ENCODE measurements at regions not wholly inside any gene's neighbourhood (a gene's known extent, or its start where the extent isn't known, plus 50 kb on each side); places are given as distances from the start of the nearest gene placed in this dataset.
A peak's percentile ranks its signal among the peaks of the same experiment; 100 is the strongest.

GRCh38 chr13:78228211-78228610 lies 309.6 kb upstream of the EDNRB start:
- Histone ChIP-seq H2BK5ac (ENCODE audit: low read length) (no peak overlapping the region), H3K79me1 (ENCODE audit: low read depth, low read length) (no peaks in the 10 kb centered on the region), H2AK5ac (ENCODE audit: low read depth, low read length) (no peak overlapping the region), H3K23ac (ENCODE audit: low read depth, low read length, poor library complexity) (no peak overlapping the region), H3K9ac (ENCODE audit: low read depth, low read length, poor library complexity) (no peak overlapping the region), H3K4me3 (ENCODE audit: low read length in 2 of 2) (no peak overlapping the region), H3K27ac (replicated peaks; ENCODE audit: low read length) (no peak overlapping the region), H2BK15ac (ENCODE audit: low read length) (no peak overlapping the region), H2BK120ac (ENCODE audit: low read depth, low read length) (no peak overlapping the region), H2AFZ (ENCODE audit: low read length) (no peak overlapping the region), H3K4ac (ENCODE audit: low read length) (no peak overlapping the region), H3K4me2 (ENCODE audit: insufficient read depth, low read length, poor library complexity, severe bottlenecking) (no peak overlapping the region), H2BK12ac (ENCODE audit: low read length) (no peak overlapping the region), H3K27me3 (ENCODE audit: control insufficient read depth in 3 of 3, insufficient read depth in 3 of 3, low read depth in 1 of 3, low read length in 3 of 3) (no peaks in the 10 kb centered on the region), H3K36me3 (replicated peaks in 1 of 2; ENCODE audit: control insufficient read depth in 2 of 2, insufficient read depth in 2 of 2, low read length in 2 of 2) (peaks cover 0 to 2% of the 10 kb centered on the region in 2 donors), H3K4me1 (ENCODE audit: control insufficient read depth in 2 of 2, insufficient read depth in 1 of 2, low read depth in 1 of 2, low read length in 2 of 2) (no peaks in the 10 kb centered on the region), H3K9me3 (replicated peaks in 1 of 2; ENCODE audit: control insufficient read depth in 2 of 2, insufficient read depth in 1 of 2, low read depth in 1 of 2, low read length in 2 of 2) (no peaks in the 10 kb centered on the region), H3K18ac (ENCODE audit: low read length) (no peak overlapping the region), H3K14ac (ENCODE audit: low read length) (no peak overlapping the region), H4K8ac (ENCODE audit: low read depth, low read length) (no peak overlapping the region), H4K91ac (ENCODE audit: low read depth, low read length, poor library complexity) (no peak overlapping the region)
- no CpG with 5 or more reads among the region's 1 CpG for WGBS, 2 donors (ENCODE audit: extremely low coverage in 2 of 2, insufficient read length in 2 of 2, insufficient replicate concordance in 1 of 2)
- no peak for DNase-seq (ENCODE audit: low spot score)

GRCh38 chr13:78227709-78228108 lies 309.1 kb upstream of the EDNRB start:
- H3K4me1 ChIP-seq (ENCODE audit: control insufficient read depth in 2 of 2, insufficient read depth in 1 of 2, low read depth in 1 of 2, low read length in 2 of 2) = no peaks in the 10 kb centered on the region
- no peaks in the 10 kb centered on the region for H3K9me3 ChIP-seq (replicated peaks in 1 of 2; ENCODE audit: control insufficient read depth in 2 of 2, insufficient read depth in 1 of 2, low read depth in 1 of 2, low read length in 2 of 2)
- no peak overlapping the region for H4K8ac ChIP-seq (ENCODE audit: low read depth, low read length)
- H2AK5ac ChIP-seq (ENCODE audit: low read depth, low read length) = no peak overlapping the region
- no peak overlapping the region for H3K23ac ChIP-seq (ENCODE audit: low read depth, low read length, poor library complexity)
- no peak overlapping the region for H3K27ac ChIP-seq (replicated peaks; ENCODE audit: low read length)
- H2BK5ac ChIP-seq (ENCODE audit: low read length) = no peak overlapping the region
- no peak overlapping the region for H3K4ac ChIP-seq (ENCODE audit: low read length)
- no peak overlapping the region for H3K4me2 ChIP-seq (ENCODE audit: insufficient read depth, low read length, poor library complexity, severe bottlenecking)
- H2BK120ac ChIP-seq (ENCODE audit: low read depth, low read length) = no peak overlapping the region
- H3K79me1 ChIP-seq (ENCODE audit: low read depth, low read length) = no peaks in the 10 kb centered on the region
- no peak overlapping the region for H2AFZ ChIP-seq (ENCODE audit: low read length)
- no peak overlapping the region for H3K18ac ChIP-seq (ENCODE audit: low read length)
- no peak overlapping the region for H4K91ac ChIP-seq (ENCODE audit: low read depth, low read length, poor library complexity)
- no CpG with 5 or more reads among the region's 3 CpGs for WGBS, 2 donors (ENCODE audit: extremely low coverage in 2 of 2, insufficient read length in 2 of 2, insufficient replicate concordance in 1 of 2)
- no peaks in the 10 kb centered on the region for H3K27me3 ChIP-seq (ENCODE audit: control insufficient read depth in 3 of 3, insufficient read depth in 3 of 3, low read depth in 1 of 3, low read length in 3 of 3)
- H3K4me3 ChIP-seq (ENCODE audit: low read length in 2 of 2) = no peak overlapping the region
- H2BK12ac ChIP-seq (ENCODE audit: low read length) = no peak overlapping the region
- H3K14ac ChIP-seq (ENCODE audit: low read length) = no peak overlapping the region
- H3K9ac ChIP-seq (ENCODE audit: low read depth, low read length, poor library complexity) = no peak overlapping the region
- DNase-seq (ENCODE audit: low spot score) = no peak
- H3K36me3 ChIP-seq (replicated peaks in 1 of 2; ENCODE audit: control insufficient read depth in 2 of 2, insufficient read depth in 2 of 2, low read length in 2 of 2) = peaks cover 0 to 2% of the 10 kb centered on the region in 2 donors
- no peak overlapping the region for H2BK15ac ChIP-seq (ENCODE audit: low read length)

GRCh38 chr13:78215458-78216108 lies 297.0 kb upstream of the EDNRB start:
- H3K14ac ChIP-seq (ENCODE audit: low read length) = no peak overlapping the region
- H3K79me1 ChIP-seq (ENCODE audit: low read depth, low read length) = no peaks in the 10 kb centered on the region
- H2BK15ac ChIP-seq (ENCODE audit: low read length) = no peak overlapping the region
- H3K18ac ChIP-seq (ENCODE audit: low read length) = no peak overlapping the region
- no peak overlapping the region for H2AFZ ChIP-seq (ENCODE audit: low read length)
- H3K23ac ChIP-seq (ENCODE audit: low read depth, low read length, poor library complexity) = no peak overlapping the region
- H2BK5ac ChIP-seq (ENCODE audit: low read length) = no peak overlapping the region
- no CpG with 5 or more reads among the region's 4 CpGs for WGBS, 2 donors (ENCODE audit: extremely low coverage in 2 of 2, insufficient read length in 2 of 2, insufficient replicate concordance in 1 of 2)
- H3K27me3 ChIP-seq (ENCODE audit: control insufficient read depth in 3 of 3, insufficient read depth in 3 of 3, low read depth in 1 of 3, low read length in 3 of 3) = no peaks in the 10 kb centered on the region
- no peak overlapping the region for H2AK5ac ChIP-seq (ENCODE audit: low read depth, low read length)
- no peak overlapping the region for H4K91ac ChIP-seq (ENCODE audit: low read depth, low read length, poor library complexity)
- no peaks in the 10 kb centered on the region for H3K9me3 ChIP-seq (replicated peaks in 1 of 2; ENCODE audit: control insufficient read depth in 2 of 2, insufficient read depth in 1 of 2, low read depth in 1 of 2, low read length in 2 of 2)
- H3K4me2 ChIP-seq (ENCODE audit: insufficient read depth, low read length, poor library complexity, severe bottlenecking) = no peak overlapping the region
- H3K27ac ChIP-seq (replicated peaks; ENCODE audit: low read length) = no peak overlapping the region
- H2BK120ac ChIP-seq (ENCODE audit: low read depth, low read length) = no peak overlapping the region
- H3K9ac ChIP-seq (ENCODE audit: low read depth, low read length, poor library complexity) = no peak overlapping the region
- H3K4me1 ChIP-seq (ENCODE audit: control insufficient read depth in 2 of 2, insufficient read depth in 1 of 2, low read depth in 1 of 2, low read length in 2 of 2) = peaks cover 0 to 1% of the 10 kb centered on the region in 2 donors
- no peak overlapping the region for H3K4me3 ChIP-seq (ENCODE audit: low read length in 2 of 2)
- H3K4ac ChIP-seq (ENCODE audit: low read length) = no peak overlapping the region
- H3K36me3 ChIP-seq (replicated peaks in 1 of 2; ENCODE audit: control insufficient read depth in 2 of 2, insufficient read depth in 2 of 2, low read length in 2 of 2) = no peaks in the 10 kb centered on the region
- no peak overlapping the region for H4K8ac ChIP-seq (ENCODE audit: low read depth, low read length)
- DNase-seq (ENCODE audit: low spot score) = no peak
- no peak overlapping the region for H2BK12ac ChIP-seq (ENCODE audit: low read length)

- H2AFZ ChIP-seq (ENCODE audit: low read length) = peak overlapping the region; percentile 17
- no peak overlapping the region for H2BK120ac ChIP-seq (ENCODE audit: low read depth, low read length)
- no peak overlapping the region for H3K4me2 ChIP-seq (ENCODE audit: insufficient read depth, low read length, poor library complexity, severe bottlenecking)
- no peak overlapping the region for H3K27ac ChIP-seq (replicated peaks; ENCODE audit: low read length)
- no peak overlapping the region for H2BK5ac ChIP-seq (ENCODE audit: low read length)
- H3K18ac ChIP-seq (ENCODE audit: low read length) = no peak overlapping the region
- H3K9ac ChIP-seq (ENCODE audit: low read depth, low read length, poor library complexity) = no peak overlapping the region
- no peak for DNase-seq (ENCODE audit: low spot score)
- no peak overlapping the region for H3K4me3 ChIP-seq (ENCODE audit: low read length in 2 of 2)
- H2AK5ac ChIP-seq (ENCODE audit: low read depth, low read length) = no peak overlapping the region
- no CpG with 5 or more reads among the region's 3 CpGs for WGBS, 2 donors (ENCODE audit: extremely low coverage in 2 of 2, insufficient read length in 2 of 2, insufficient replicate concordance in 1 of 2)
- no peak overlapping the region for H4K91ac ChIP-seq (ENCODE audit: low read depth, low read length, poor library complexity)
- no peak overlapping the region for H3K23ac ChIP-seq (ENCODE audit: low read depth, low read length, poor library complexity)
- no peaks in the 10 kb centered on the region for H3K9me3 ChIP-seq (replicated peaks in 1 of 2; ENCODE audit: control insufficient read depth in 2 of 2, insufficient read depth in 1 of 2, low read depth in 1 of 2, low read length in 2 of 2)
- no peak overlapping the region for H3K14ac ChIP-seq (ENCODE audit: low read length)
- H4K8ac ChIP-seq (ENCODE audit: low read depth, low read length) = no peak overlapping the region
- H3K4ac ChIP-seq (ENCODE audit: low read length) = no peak overlapping the region
- peaks cover 0 to 41% of the 10 kb centered on the region in 2 donors for H3K4me1 ChIP-seq (ENCODE audit: control insufficient read depth in 2 of 2, insufficient read depth in 1 of 2, low read depth in 1 of 2, low read length in 2 of 2)
- no peaks in the 10 kb centered on the region for H3K79me1 ChIP-seq (ENCODE audit: low read depth, low read length)
- H3K27me3 ChIP-seq (ENCODE audit: control insufficient read depth in 3 of 3, insufficient read depth in 3 of 3, low read depth in 1 of 3, low read length in 3 of 3) = peaks cover 0 to 2% (median 0%) of the 10 kb centered on the region in 3 experiments
- no peaks in the 10 kb centered on the region for H3K36me3 ChIP-seq (replicated peaks in 1 of 2; ENCODE audit: control insufficient read depth in 2 of 2, insufficient read depth in 2 of 2, low read length in 2 of 2)
- H2BK15ac ChIP-seq (ENCODE audit: low read length) = no peak overlapping the region
- no peak overlapping the region for H2BK12ac ChIP-seq (ENCODE audit: low read length)
Measured at GRCh38 chr13:78201411-78201810, 282.8 kb upstream of the EDNRB start.
